ENCODE measurements at regions not wholly inside any gene's neighbourhood (a gene's known extent, or its start where the extent isn't known, plus 50 kb on each side); places are given as distances from the start of the nearest gene placed in this dataset.

DNA sequence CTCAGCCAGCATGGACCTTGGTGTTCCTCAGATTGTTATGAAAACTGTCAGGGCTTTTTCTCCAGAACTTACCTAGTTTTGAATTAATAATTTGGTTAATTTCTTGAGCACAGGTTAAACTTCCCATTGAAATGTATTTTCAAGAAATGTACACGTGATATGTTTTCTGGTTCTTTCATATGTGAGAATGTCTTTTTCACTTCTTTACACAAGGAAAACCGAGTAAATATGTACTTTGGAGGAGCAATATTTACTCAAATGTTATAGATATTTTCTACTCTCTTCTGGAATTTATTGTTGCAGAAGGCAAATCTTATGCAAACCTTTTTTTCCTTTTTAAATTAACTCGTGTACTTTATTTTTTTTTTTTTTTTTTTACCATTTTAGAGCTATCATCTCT is 134.3 kb downstream of the AHR start:
- Histone ChIP-seq H3K36me3 (replicated peaks; ENCODE audit: low read depth, low read length) (peaks cover 13% of the 10 kb centered on the region), H3K27me3 (ENCODE audit: low read depth, low read length) (no peaks in the 10 kb centered on the region), H2AFZ (ENCODE audit: low read depth, low read length) (no peak overlapping the region), H3K9me3 (ENCODE audit: insufficient read depth, low read length) (0 out of 2 replicates have a peak, but pooled peaks cover 5% of the 10 kb centered on the region), H3K4me3 (ENCODE audit: low read length) (no peak overlapping the region), H3K4me2 (ENCODE audit: low read length) (no peak overlapping the region), H3K27ac (ENCODE audit: low read length) (no peak overlapping the region), H3K79me2 (ENCODE audit: low read length) (no peaks in the 10 kb centered on the region), H4K20me1 (ENCODE audit: insufficient read depth, low read length) (no peaks in the 10 kb centered on the region), H3K9ac (ENCODE audit: low read length) (no peak overlapping the region), H3K4me1 (ENCODE audit: low read length) (no peaks in the 10 kb centered on the region)
- no peak for TF ChIP-seq EZH2phosphoT487 (IDR thresholded peaks at IDR 0.05; ENCODE audit: low read depth)
- TF ChIP-seq, protein P1, sequence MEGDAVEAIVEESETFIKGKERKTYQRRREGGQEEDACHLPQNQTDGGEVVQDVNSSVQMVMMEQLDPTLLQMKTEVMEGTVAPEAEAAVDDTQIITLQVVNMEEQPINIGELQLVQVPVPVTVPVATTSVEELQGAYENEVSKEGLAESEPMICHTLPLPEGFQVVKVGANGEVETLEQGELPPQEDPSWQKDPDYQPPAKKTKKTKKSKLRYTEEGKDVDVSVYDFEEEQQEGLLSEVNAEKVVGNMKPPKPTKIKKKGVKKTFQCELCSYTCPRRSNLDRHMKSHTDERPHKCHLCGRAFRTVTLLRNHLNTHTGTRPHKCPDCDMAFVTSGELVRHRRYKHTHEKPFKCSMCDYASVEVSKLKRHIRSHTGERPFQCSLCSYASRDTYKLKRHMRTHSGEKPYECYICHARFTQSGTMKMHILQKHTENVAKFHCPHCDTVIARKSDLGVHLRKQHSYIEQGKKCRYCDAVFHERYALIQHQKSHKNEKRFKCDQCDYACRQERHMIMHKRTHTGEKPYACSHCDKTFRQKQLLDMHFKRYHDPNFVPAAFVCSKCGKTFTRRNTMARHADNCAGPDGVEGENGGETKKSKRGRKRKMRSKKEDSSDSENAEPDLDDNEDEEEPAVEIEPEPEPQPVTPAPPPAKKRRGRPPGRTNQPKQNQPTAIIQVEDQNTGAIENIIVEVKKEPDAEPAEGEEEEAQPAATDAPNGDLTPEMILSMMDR (IDR thresholded peaks at IDR 0.05; ENCODE audit: low read depth, low read length), result no peak

DNA sequence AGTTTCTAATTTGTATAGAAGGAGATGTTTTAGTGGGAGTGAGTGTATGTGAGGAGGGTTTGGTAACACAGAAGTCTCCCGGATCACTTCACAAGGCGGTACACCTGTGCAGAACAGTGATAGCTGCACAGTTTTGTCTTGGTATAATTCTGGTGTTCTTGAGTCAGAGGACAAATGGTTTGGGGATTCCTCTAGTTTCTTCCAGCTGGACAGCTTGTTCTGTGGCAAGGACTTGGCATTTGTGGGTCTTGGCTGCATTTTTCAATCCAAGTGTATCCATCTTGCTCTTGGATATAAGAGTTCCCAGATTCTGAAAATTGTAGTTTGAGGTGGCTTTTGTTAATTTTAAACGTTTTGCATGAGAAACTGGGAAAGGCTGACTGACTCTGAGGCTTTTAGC is 135.7 kb downstream of the AHR start:
- no peaks in the 10 kb centered on the region for H3K79me2 ChIP-seq (ENCODE audit: low read length)
- TF ChIP-seq, protein P1 (IDR thresholded peaks at IDR 0.05; ENCODE audit: low read depth, low read length), result no peak
- no peak for TF ChIP-seq EZH2phosphoT487 (IDR thresholded peaks at IDR 0.05; ENCODE audit: low read depth)
- H3K36me3 ChIP-seq (replicated peaks; ENCODE audit: low read depth, low read length), result peaks cover 23% of the 10 kb centered on the region
- no peak overlapping the region for H3K4me3 ChIP-seq (ENCODE audit: low read length)
- no peaks in the 10 kb centered on the region for H4K20me1 ChIP-seq (ENCODE audit: insufficient read depth, low read length)
- H3K4me2 ChIP-seq (ENCODE audit: low read length), result no peak overlapping the region
- H3K4me1 ChIP-seq (ENCODE audit: low read length), result peaks cover 13% of the 10 kb centered on the region
- H2AFZ ChIP-seq (ENCODE audit: low read depth, low read length), result no peak overlapping the region
- H3K27me3 ChIP-seq (ENCODE audit: low read depth, low read length), result no peaks in the 10 kb centered on the region
- no peak overlapping the region for H3K27ac ChIP-seq (ENCODE audit: low read length)
- H3K9me3 ChIP-seq (ENCODE audit: insufficient read depth, low read length), result 0 out of 2 replicates have a peak, but pooled peaks cover 7% of the 10 kb centered on the region
- H3K9ac ChIP-seq (ENCODE audit: low read length), result no peak overlapping the region

DNA sequence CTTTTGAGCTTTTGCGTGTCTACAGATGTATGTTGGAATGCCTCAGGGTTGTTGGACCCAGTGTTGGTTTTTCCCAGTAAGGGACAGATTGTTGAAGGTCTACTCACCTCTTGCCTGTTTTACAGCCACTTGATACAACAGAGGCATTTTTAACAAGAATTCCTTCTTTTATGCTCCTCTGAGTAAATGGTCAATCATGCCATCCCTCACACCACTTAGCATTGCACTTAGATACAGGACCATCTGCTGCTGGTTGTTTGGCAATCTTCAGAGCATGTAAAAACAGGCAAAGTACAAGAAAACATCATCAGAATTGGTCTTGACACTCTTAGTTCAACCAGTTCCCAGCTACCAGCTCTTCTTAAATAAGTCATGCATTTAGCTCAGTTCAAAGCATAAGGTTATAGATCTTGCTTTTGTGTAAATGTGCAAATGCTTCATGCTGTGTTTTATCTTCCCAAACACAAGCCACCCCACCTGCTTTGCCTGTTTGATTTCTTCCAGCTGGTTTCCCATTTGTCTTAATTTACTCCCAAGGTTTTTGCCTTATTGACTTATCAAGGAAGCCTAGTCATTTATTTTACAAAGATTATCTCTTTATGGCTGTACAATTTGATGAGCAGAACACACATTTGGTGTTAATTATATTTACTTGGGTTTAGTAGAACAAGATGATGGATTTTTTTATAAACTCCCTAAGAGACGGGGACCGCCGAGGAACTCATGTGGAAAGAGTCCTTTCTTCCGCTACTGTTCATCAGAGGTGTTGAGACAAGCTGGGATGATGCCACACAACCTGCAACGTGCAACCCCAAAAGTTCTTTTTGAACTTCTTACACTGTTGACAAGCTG is 136.6 kb downstream of the AHR start:
- peaks cover 18% of the 10 kb centered on the region for H3K4me1 ChIP-seq (ENCODE audit: low read length)
- H3K4me3 ChIP-seq (ENCODE audit: low read length), result no peak overlapping the region
- no peak overlapping the region for H3K4me2 ChIP-seq (ENCODE audit: low read length)
- no peak overlapping the region for H3K9ac ChIP-seq (ENCODE audit: low read length)
- H3K27ac ChIP-seq (ENCODE audit: low read length), result no peak overlapping the region
- no peaks in the 10 kb centered on the region for H4K20me1 ChIP-seq (ENCODE audit: insufficient read depth, low read length)
- H3K9me3 ChIP-seq (ENCODE audit: insufficient read depth, low read length), result 0 out of 2 replicates have a peak, but pooled peaks cover 7% of the 10 kb centered on the region
- no peaks in the 10 kb centered on the region for H3K79me2 ChIP-seq (ENCODE audit: low read length)
- TF ChIP-seq EZH2phosphoT487 (IDR thresholded peaks at IDR 0.05; ENCODE audit: low read depth), result no peak
- TF ChIP-seq, protein P1 (IDR thresholded peaks at IDR 0.05; ENCODE audit: low read depth, low read length), result no peak
- no peaks in the 10 kb centered on the region for H3K27me3 ChIP-seq (ENCODE audit: low read depth, low read length)
- peaks cover 26% of the 10 kb centered on the region for H3K36me3 ChIP-seq (replicated peaks; ENCODE audit: low read depth, low read length)
- no peak overlapping the region for H2AFZ ChIP-seq (ENCODE audit: low read depth, low read length)

DNA sequence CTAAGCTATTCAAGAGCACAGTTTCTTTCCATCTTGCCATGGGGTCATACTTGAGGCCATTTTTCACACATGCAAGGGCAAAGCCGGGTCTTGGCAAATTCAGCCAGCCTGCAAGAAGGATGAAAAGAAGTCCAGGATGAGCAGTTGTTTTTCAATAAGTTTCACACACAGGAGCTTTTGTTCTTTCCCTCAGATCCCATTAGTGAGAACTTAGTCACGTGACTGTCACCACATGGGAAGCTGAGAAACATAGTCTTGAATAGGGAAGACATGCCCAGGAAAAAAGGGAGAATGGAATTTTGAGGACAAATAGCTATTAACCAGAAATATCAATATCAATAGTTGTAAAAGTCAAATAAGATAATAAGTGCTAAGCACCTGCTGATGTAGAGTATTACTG is 137.7 kb downstream of the AHR start:
- H3K27ac ChIP-seq (ENCODE audit: low read length), result no peak overlapping the region
- TF ChIP-seq, protein P1 (IDR thresholded peaks at IDR 0.05; ENCODE audit: low read depth, low read length), result no peak
- no peak for TF ChIP-seq EZH2phosphoT487 (IDR thresholded peaks at IDR 0.05; ENCODE audit: low read depth)

More for the DNA sequence above, 137.7 kb downstream of the AHR start:
- Histone ChIP-seq H3K9me3 (ENCODE audit: insufficient read depth, low read length) (0 out of 2 replicates have a peak, but pooled peaks cover 7% of the 10 kb centered on the region), H4K20me1 (ENCODE audit: insufficient read depth, low read length) (no peaks in the 10 kb centered on the region), H3K36me3 (replicated peaks; ENCODE audit: low read depth, low read length) (peaks cover 26% of the 10 kb centered on the region), H3K4me3 (ENCODE audit: low read length) (no peak overlapping the region), H2AFZ (ENCODE audit: low read depth, low read length) (no peak overlapping the region), H3K9ac (ENCODE audit: low read length) (no peak overlapping the region), H3K4me1 (ENCODE audit: low read length) (peaks cover 18% of the 10 kb centered on the region), H3K4me2 (ENCODE audit: low read length) (no peak overlapping the region), H3K79me2 (ENCODE audit: low read length) (no peaks in the 10 kb centered on the region), H3K27me3 (ENCODE audit: low read depth, low read length) (no peaks in the 10 kb centered on the region)
